IMR-90 (cell line): ENCODE measurements at regions not wholly inside any gene's neighbourhood (a gene's known extent, or its start where the extent isn't known, plus 50 kb on each side); places are given as distances from the start of the nearest gene placed in this dataset.

Experiments
- ATAC-seq: fragments of 200-7000 bp; cut with Tn5 transposase; 2 replicates; pipeline ENCODE4 v1.9.1; 2020; ENCODE audit warnings: low read depth, mild to moderate bottlenecking, moderate library complexity
- BruUV-seq: library from RNA; stranded (reverse); fragments of 400-500 nt; replicated peaks from 2 replicates; lab custom pipeline; 2021; lab: Mats Ljungman, UMichigan
- CTCF ChIA-PET: fragments of 300-600 bp; formaldehyde crosslinking; extraction: SDS; loops from one replicate; lab custom pipeline; 2021; ENCODE audit warnings: antibody characterized with exemption; lab: Yijun Ruan, JAX
- POLR2A ChIA-PET: fragments of 300-600 bp; sonication (Branson Sonifier 250); formaldehyde crosslinking; loops from one replicate; lab custom pipeline; 2022; ENCODE audit warnings: antibody characterized with exemption; ENCODE audit not compliant: unreplicated experiment; lab: Charles Lee
- DNase-seq: peaks from one replicate; pipeline ENCODE4 v3.0.0; 2013
- H2AFZ ChIP-seq: replicated peaks from 2 replicates; pipeline ENCODE3; 2013; ENCODE audit warnings: low read length, mild to moderate bottlenecking; ENCODE audit not compliant: poor library complexity
- H2AK5ac ChIP-seq: 2 replicates; pipeline ENCODE4 v1.6.1; 2013; ENCODE audit warnings: low read depth, low read length, inconsistent platforms
- H2AK9ac ChIP-seq: replicated peaks from 2 replicates; pipeline ENCODE3; 2013; ENCODE audit warnings: mild to moderate bottlenecking, low read depth, low read length, moderate library complexity; ENCODE audit not compliant: poor library complexity
- H2BK120ac ChIP-seq: 2 replicates; pipeline ENCODE4 v1.6.1; 2013; ENCODE audit warnings: low read depth, low read length, inconsistent platforms
- H2BK15ac ChIP-seq: 3 replicates; pipeline ENCODE4 v1.6.1; 2013; ENCODE audit warnings: low read depth, low read length, inconsistent platforms
- H2BK20ac ChIP-seq: 2 replicates; pipeline ENCODE4 v1.6.1; 2013; ENCODE audit warnings: low read depth, mild to moderate bottlenecking, inconsistent platforms, low read length, moderate library complexity
- H2BK5ac ChIP-seq: 2 replicates; pipeline ENCODE4 v1.6.1; 2013; ENCODE audit warnings: mild to moderate bottlenecking, low read depth, low read length, inconsistent platforms; ENCODE audit not compliant: poor library complexity, severe bottlenecking
- H3K14ac ChIP-seq: replicated peaks from 2 replicates; pipeline ENCODE4 v1.6.1; 2013; ENCODE audit warnings: low read depth, low read length, inconsistent platforms
- H3K18ac ChIP-seq: 2 replicates; pipeline ENCODE4 v1.6.1; 2013; ENCODE audit warnings: low read depth, low read length, control low read depth
- H3K23ac ChIP-seq: 2 replicates; pipeline ENCODE4 v1.6.1; 2013; ENCODE audit warnings: low read depth, low read length, inconsistent platforms
- H3K27ac ChIP-seq: 2 replicates; pipeline ENCODE4 v1.5.1; 2013; ENCODE audit warnings: mild to moderate bottlenecking, control low read depth, low read length; ENCODE audit not compliant: insufficient read depth
- H3K27me3 ChIP-seq: 2 replicates; pipeline ENCODE4 v1.6.1; 2013; ENCODE audit warnings: low read length; ENCODE audit not compliant: control insufficient read depth, insufficient read depth
- H3K36me3 ChIP-seq: 2 replicates; pipeline ENCODE4 v1.6.1; 2013; ENCODE audit warnings: low read length, mixed read lengths; ENCODE audit not compliant: control insufficient read depth, insufficient read depth
- H3K4ac ChIP-seq: 2 replicates; pipeline ENCODE4 v1.6.1; 2013; ENCODE audit warnings: low read depth, low read length, inconsistent platforms
- H3K4me1 ChIP-seq: 2 replicates; pipeline ENCODE4 v1.6.1; 2013; ENCODE audit warnings: low read length, mixed read lengths; ENCODE audit not compliant: control insufficient read depth, insufficient read depth
- H3K4me2 ChIP-seq: 2 replicates; pipeline ENCODE4 v1.6.1; 2013; ENCODE audit warnings: low read depth, mild to moderate bottlenecking, control low read depth, low read length, moderate library complexity
- H3K4me3 ChIP-seq: 2 replicates; pipeline ENCODE4 v1.5.1; 2013; ENCODE audit warnings: low read depth, mild to moderate bottlenecking, control low read depth, low read length, moderate library complexity; ENCODE audit not compliant: insufficient read depth
- H3K56ac ChIP-seq: 2 replicates; pipeline ENCODE4 v1.6.1; 2013; ENCODE audit warnings: low read length, inconsistent platforms; ENCODE audit not compliant: insufficient read depth; ENCODE audit errors: extremely low read depth
- H3K79me1 ChIP-seq, 2 experiments: 2 replicates each; pipeline ENCODE4 v1.6.1; 2013; ENCODE audit warnings: low read length in 2 of 2, inconsistent platforms in 1 of 2, low read depth in 1 of 2
- H3K9ac ChIP-seq: 2 replicates; pipeline ENCODE4 v1.6.1; 2013; ENCODE audit warnings: low read depth, low read length, control low read depth
- H3K9me1 ChIP-seq: 2 replicates; pipeline ENCODE4 v1.6.1; 2013; ENCODE audit warnings: low read length, inconsistent platforms; ENCODE audit not compliant: insufficient read depth
- H3K9me3 ChIP-seq: 2 replicates; pipeline ENCODE4 v1.6.1; 2013; ENCODE audit warnings: low read length; ENCODE audit not compliant: control insufficient read depth, insufficient read depth
- H4K20me1 ChIP-seq: 2 replicates; pipeline ENCODE4 v1.6.1; 2013; ENCODE audit warnings: low read length, inconsistent platforms; ENCODE audit not compliant: insufficient read depth
- H4K5ac ChIP-seq: 2 replicates; pipeline ENCODE4 v1.6.1; 2013; ENCODE audit warnings: mild to moderate bottlenecking, low read depth, low read length, control low read depth
- H4K8ac ChIP-seq, 2 experiments: 2 replicates each; pipeline ENCODE4 v1.6.1; 2013; ENCODE audit warnings: low read depth in 2 of 2, low read length in 2 of 2, control low read depth in 1 of 2, inconsistent platforms in 1 of 2
- H4K91ac ChIP-seq: 2 replicates; pipeline ENCODE4 v1.6.1; 2013; ENCODE audit warnings: low read depth, low read length, inconsistent platforms; ENCODE audit not compliant: insufficient read depth
- BHLHE40 ChIP-seq: fragments of 150-350 bp; IDR thresholded peaks from 2 replicates; pipeline ENCODE4 v1.6.1; 2016; ENCODE audit warnings: mild to moderate bottlenecking, low read depth, low read length
- CEBPB ChIP-seq: IDR thresholded peaks from 2 replicates; pipeline ENCODE4 v1.6.1; 2012; ENCODE audit warnings: low read depth, low read length, improper control_type of control experiment
- CHD1 ChIP-seq: IDR thresholded peaks from 2 replicates; pipeline ENCODE4 v1.6.1; 2012; ENCODE audit warnings: low read depth, low read length, improper control_type of control experiment
- FOS ChIP-seq: fragments of 150-350 bp; IDR thresholded peaks from 2 replicates; pipeline ENCODE4 v1.6.1; 2016; ENCODE audit warnings: low read depth, low read length
- MAFK ChIP-seq: IDR thresholded peaks from 2 replicates; pipeline ENCODE4 v1.6.1; 2012; ENCODE audit warnings: low read depth, low read length, improper control_type of control experiment
- MAZ ChIP-seq: IDR thresholded peaks from 2 replicates; pipeline ENCODE4 v1.6.1; 2012; ENCODE audit warnings: low read depth, mild to moderate bottlenecking, low read length, improper control_type of control experiment, moderate library complexity, borderline replicate concordance
- MXI1 ChIP-seq: IDR thresholded peaks from 2 replicates; pipeline ENCODE4 v1.6.1; 2012; ENCODE audit warnings: low read depth, mild to moderate bottlenecking, low read length, moderate library complexity, borderline replicate concordance
- NFE2L2 ChIP-seq: fragments of 150-350 bp; IDR thresholded peaks from 2 replicates; pipeline ENCODE4 v1.6.1; 2016; ENCODE audit warnings: low read depth, mild to moderate bottlenecking, low read length
- POLR2A ChIP-seq: IDR thresholded peaks from 2 replicates; pipeline ENCODE4 v1.6.1; 2012; ENCODE audit warnings: mild to moderate bottlenecking, low read depth, low read length
- RAD21 ChIP-seq: IDR thresholded peaks from 2 replicates; pipeline ENCODE4 v1.6.1; 2012; ENCODE audit warnings: low read length, improper control_type of control experiment
- RCOR1 ChIP-seq: IDR thresholded peaks from 2 replicates; pipeline ENCODE4 v1.6.1; 2012; ENCODE audit warnings: mild to moderate bottlenecking, low read length, improper control_type of control experiment; ENCODE audit not compliant: insufficient replicate concordance
- RFX5 ChIP-seq: IDR thresholded peaks from 2 replicates; pipeline ENCODE4 v1.8.0; 2012; ENCODE audit warnings: low read depth, mild to moderate bottlenecking, low read length, moderate library complexity
- SMC3 ChIP-seq: fragments of 150-350 bp; IDR thresholded peaks from 2 replicates; pipeline ENCODE4 v1.6.1; 2016; ENCODE audit warnings: low read depth, mild to moderate bottlenecking, antibody characterized with exemption, low read length, moderate library complexity
- WGBS, 2 experiments: methylation state at CpG; one replicate each; pipeline versions ENCODE4 v1.1.5 to v1.1.7; 2013; ENCODE audit warnings: missing lambda C conversion rate in 2 of 2; ENCODE audit not compliant: insufficient read length in 1 of 2; ENCODE audit errors: extremely low coverage in 2 of 2; 5-methylcytosine and 5-hydroxymethylcytosine counted together
- dilution Hi-C: fragments of 300-500 bp; cut with HindIII; formaldehyde crosslinking; loops from one replicate; pipeline ENCODE4 v1.14.3; 2018; ENCODE audit warnings: low sequenced_read_pairs; ENCODE audit not compliant: unreplicated experiment
- in situ Hi-C: fragments of 300-500 bp; cut with MboI; formaldehyde crosslinking; loops from 3 replicates; pipeline ENCODE4 v1.14.3; 2019; ENCODE audit warnings: low sequenced_read_pairs, inconsistent platforms, mixed read lengths
- intact Hi-C: fragments of 100-400 bp; cut with micrococcal nuclease; formaldehyde crosslinking; loops from 2 replicates; pipeline ENCODE4 v1.10.0; 2022
- TF ChIP-seq, protein P1 (sequence below): fragments of 150-350 bp; IDR thresholded peaks from 2 replicates; pipeline ENCODE4 v1.6.1; 2017; ENCODE audit warnings: mild to moderate bottlenecking, antibody characterized with exemption, low read length, low read depth
- TF ChIP-seq, protein P2 (sequence below): conservative IDR thresholded peaks from 2 replicates; pipeline ENCODE4 v1.5.1; 2012; ENCODE audit warnings: mild to moderate bottlenecking, low read depth, low read length, improper control_type of control experiment
- TF ChIP-seq, protein P3 (sequence below): fragments of 150-350 bp; IDR thresholded peaks from 2 replicates; pipeline ENCODE4 v1.6.1; 2016; ENCODE audit warnings: low read depth, mild to moderate bottlenecking, low read length, moderate library complexity, borderline replicate concordance

DNA sequence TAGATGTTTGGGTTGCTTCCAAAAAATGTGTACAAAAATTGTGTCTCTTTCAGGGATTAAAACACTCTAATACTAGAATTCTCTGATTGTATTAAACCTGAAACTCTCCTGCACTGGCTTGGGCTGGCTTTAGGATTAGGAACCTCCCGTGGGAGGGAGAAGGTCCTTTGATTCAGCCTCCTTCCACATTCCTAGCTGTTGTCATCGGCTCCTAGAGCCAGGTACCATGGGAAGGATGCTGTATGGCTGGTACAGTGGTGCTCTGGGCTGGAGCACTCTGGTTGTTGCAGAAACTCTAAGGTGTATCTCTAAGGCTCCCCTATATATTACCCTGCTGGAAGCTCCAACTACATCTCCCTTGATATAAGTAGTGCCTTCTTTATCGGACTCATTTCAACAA, 245.2 kb upstream of the FOXK1 start:
- no peak overlapping the region for H4K91ac ChIP-seq
- peaks cover 21% of the 10 kb centered on the region for H3K9me3 ChIP-seq
- in situ Hi-C loops (no loop called here), dilution Hi-C loops (no loop called here), intact Hi-C loops (no loop called here)
- no peak overlapping the region for H2BK15ac ChIP-seq
- DNase-seq (no peak), ATAC-seq (no peak)
- H3K4me3 ChIP-seq = no peak overlapping the region
- no peak overlapping the region for H3K14ac ChIP-seq
- no peaks in the 10 kb centered on the region for H3K4me1 ChIP-seq
- no peaks in the 10 kb centered on the region for H3K27me3 ChIP-seq
- CTCF ChIA-PET = no interaction called here
- POLR2A ChIA-PET = no interaction called here
- no CpG with 5 or more reads among the region's 3 CpGs for WGBS, 2 experiments
- H3K9ac ChIP-seq = no peak overlapping the region
- H2BK5ac ChIP-seq = no peak overlapping the region
- no peaks in the 10 kb centered on the region for H3K79me1 ChIP-seq
- no peak overlapping the region for H2BK120ac ChIP-seq
- H3K36me3 ChIP-seq = no peaks in the 10 kb centered on the region
- H3K4me2 ChIP-seq = no peak overlapping the region
- no peak overlapping the region for H3K27ac ChIP-seq
- H2AK5ac ChIP-seq = no peak overlapping the region
- no peak overlapping the region for H3K4ac ChIP-seq
- H3K18ac ChIP-seq = no peak overlapping the region
- H2AK9ac ChIP-seq = no peak overlapping the region
- H4K5ac ChIP-seq = no peak overlapping the region
- BruUV-seq = no TSS peak
- no peak overlapping the region for H3K23ac ChIP-seq
- H3K9me1 ChIP-seq = no peaks in the 10 kb centered on the region
- no peak overlapping the region for H2AFZ ChIP-seq
- H3K56ac ChIP-seq = no peak overlapping the region
- no peak overlapping the region for H4K8ac ChIP-seq
- TF ChIP-seq RCOR1 = no peak
- TF ChIP-seq, protein P1, sequence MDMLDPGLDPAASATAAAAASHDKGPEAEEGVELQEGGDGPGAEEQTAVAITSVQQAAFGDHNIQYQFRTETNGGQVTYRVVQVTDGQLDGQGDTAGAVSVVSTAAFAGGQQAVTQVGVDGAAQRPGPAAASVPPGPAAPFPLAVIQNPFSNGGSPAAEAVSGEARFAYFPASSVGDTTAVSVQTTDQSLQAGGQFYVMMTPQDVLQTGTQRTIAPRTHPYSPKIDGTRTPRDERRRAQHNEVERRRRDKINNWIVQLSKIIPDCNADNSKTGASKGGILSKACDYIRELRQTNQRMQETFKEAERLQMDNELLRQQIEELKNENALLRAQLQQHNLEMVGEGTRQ = no peak
- TF ChIP-seq MAFK = no peak
- TF ChIP-seq FOS = no peak
- no peak for TF ChIP-seq BHLHE40
- no peak for TF ChIP-seq NFE2L2
- no peak for TF ChIP-seq POLR2A
- TF ChIP-seq CHD1 = no peak
- TF ChIP-seq, protein P2, sequence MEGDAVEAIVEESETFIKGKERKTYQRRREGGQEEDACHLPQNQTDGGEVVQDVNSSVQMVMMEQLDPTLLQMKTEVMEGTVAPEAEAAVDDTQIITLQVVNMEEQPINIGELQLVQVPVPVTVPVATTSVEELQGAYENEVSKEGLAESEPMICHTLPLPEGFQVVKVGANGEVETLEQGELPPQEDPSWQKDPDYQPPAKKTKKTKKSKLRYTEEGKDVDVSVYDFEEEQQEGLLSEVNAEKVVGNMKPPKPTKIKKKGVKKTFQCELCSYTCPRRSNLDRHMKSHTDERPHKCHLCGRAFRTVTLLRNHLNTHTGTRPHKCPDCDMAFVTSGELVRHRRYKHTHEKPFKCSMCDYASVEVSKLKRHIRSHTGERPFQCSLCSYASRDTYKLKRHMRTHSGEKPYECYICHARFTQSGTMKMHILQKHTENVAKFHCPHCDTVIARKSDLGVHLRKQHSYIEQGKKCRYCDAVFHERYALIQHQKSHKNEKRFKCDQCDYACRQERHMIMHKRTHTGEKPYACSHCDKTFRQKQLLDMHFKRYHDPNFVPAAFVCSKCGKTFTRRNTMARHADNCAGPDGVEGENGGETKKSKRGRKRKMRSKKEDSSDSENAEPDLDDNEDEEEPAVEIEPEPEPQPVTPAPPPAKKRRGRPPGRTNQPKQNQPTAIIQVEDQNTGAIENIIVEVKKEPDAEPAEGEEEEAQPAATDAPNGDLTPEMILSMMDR = no peak
- TF ChIP-seq, protein P3, sequence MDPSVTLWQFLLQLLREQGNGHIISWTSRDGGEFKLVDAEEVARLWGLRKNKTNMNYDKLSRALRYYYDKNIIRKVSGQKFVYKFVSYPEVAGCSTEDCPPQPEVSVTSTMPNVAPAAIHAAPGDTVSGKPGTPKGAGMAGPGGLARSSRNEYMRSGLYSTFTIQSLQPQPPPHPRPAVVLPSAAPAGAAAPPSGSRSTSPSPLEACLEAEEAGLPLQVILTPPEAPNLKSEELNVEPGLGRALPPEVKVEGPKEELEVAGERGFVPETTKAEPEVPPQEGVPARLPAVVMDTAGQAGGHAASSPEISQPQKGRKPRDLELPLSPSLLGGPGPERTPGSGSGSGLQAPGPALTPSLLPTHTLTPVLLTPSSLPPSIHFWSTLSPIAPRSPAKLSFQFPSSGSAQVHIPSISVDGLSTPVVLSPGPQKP = no peak
- TF ChIP-seq MAZ = no peak
- no peak for TF ChIP-seq MXI1
- TF ChIP-seq RFX5 = no peak
- TF ChIP-seq CEBPB = no peak
- no peak for TF ChIP-seq RAD21
- TF ChIP-seq SMC3 = no peak
- H2BK20ac ChIP-seq = no peak overlapping the region
- H4K20me1 ChIP-seq = no peaks in the 10 kb centered on the region
